Suprapubic skin (tissue), 3 donors: ENCODE measurements at regions not wholly inside any gene's neighbourhood (a gene's known extent, or its start where the extent isn't known, plus 50 kb on each side); places are given as distances from the start of the nearest gene placed in this dataset.

Experiments used
- CTCF ChIP-seq, 2 donors: fragments of 200-600 bp in 1 of 2; fragments of 450-650 bp in 1 of 2; sonication (generic) in 1 of 2; IDR thresholded peaks; one replicate each; pipeline ENCODE4 v1.5.1; 2016 to 2019; ENCODE audit warnings: antibody characterized with exemption in 2 of 2, mild to moderate bottlenecking in 1 of 2, moderate library complexity in 1 of 2
- EP300 ChIP-seq: sonication (generic); formaldehyde crosslinking; IDR thresholded peaks from one replicate; pipeline ENCODE4 v1.6.1; 2017; ENCODE audit warnings: antibody characterized with exemption
- POLR2A ChIP-seq, 2 donors: fragments of 450-650 bp; IDR thresholded peaks; one replicate each; pipeline ENCODE4 v1.6.1; 2017; ENCODE audit warnings: antibody characterized with exemption in 2 of 2, mild to moderate bottlenecking in 2 of 2, moderate library complexity in 2 of 2

GRCh38 chr17:34757611-34758010 is 178.2 kb downstream of the TMEM132E start:
- no peak for TF ChIP-seq EP300
- no peak for TF ChIP-seq CTCF (IDR thresholded peaks at IDR 0.05)
- no peak for TF ChIP-seq POLR2A (IDR thresholded peaks at IDR 0.05)
